HepG2 (cell line): ENCODE measurements at regions not wholly inside any gene's neighbourhood (a gene's known extent, or its start where the extent isn't known, plus 50 kb on each side); places are given as distances from the start of the nearest gene placed in this dataset.
A peak's percentile ranks its signal among the peaks of the same experiment; 100 is the strongest.

ENCODE experiments used
- ATAC-seq: fragments of 200-7000 bp; cut with Tn5 transposase; 3 replicates; pipeline ENCODE4 v1.9.1; 2020; ENCODE audit warnings: mild to moderate bottlenecking, moderate library complexity
- BruUV-seq: library from RNA; stranded (reverse); fragments of 400-500 nt; replicated peaks from 2 replicates; lab custom pipeline; 2021; lab: Mats Ljungman, UMichigan
- CTCF ChIA-PET: fragments of 300-600 bp; formaldehyde crosslinking; extraction: SDS; loops from one replicate; lab custom pipeline; 2021; ENCODE audit warnings: low total read pairs, inconsistent platforms, low intra/inter-chr PET ratio; lab: Yijun Ruan, JAX
- POLR2A ChIA-PET: fragments of 350-600 bp; sonication (Branson Sonifier 250); formaldehyde crosslinking; loops from one replicate; lab custom pipeline; 2020; ENCODE audit warnings: antibody characterized with exemption, inconsistent platforms; lab: Yijun Ruan, JAX
- DNase-seq: peaks from one replicate; pipeline ENCODE4 v3.0.0-alpha.2; 2015; ENCODE audit warnings: low spot score
- FAIRE-seq: peaks from 3 replicates; lab custom pipeline; 2011; peaks lifted over from hg19 to GRCh38; lab: Jason Lieb, UNC
- H2AFZ ChIP-seq: one replicate; pipeline ENCODE4 v1.6.1; 2011; ENCODE audit warnings: low read length, inconsistent platforms
- H3K27ac ChIP-seq: fragments of 300-600 bp; 3 replicates; pipeline ENCODE4 v1.8.0; 2011; ENCODE audit warnings: mixed run types, mild to moderate bottlenecking, mixed read lengths, low read length, inconsistent platforms; ENCODE audit not compliant: insufficient read depth; ENCODE audit errors: extremely low read length
- H3K27me3 ChIP-seq, 2 experiments: fragments of 200-600 bp in 1 of 2; 2 replicates in 1 of 2; 3 replicates in 1 of 2; pipeline versions ENCODE4 v1.6.0 to v1.8.0; 2011; ENCODE audit warnings: low read length in 2 of 2, mild to moderate bottlenecking in 2 of 2, moderate library complexity in 2 of 2, inconsistent platforms in 1 of 2; ENCODE audit not compliant: insufficient read depth in 2 of 2, control insufficient read depth in 1 of 2
- H3K36me3 ChIP-seq, 2 experiments: fragments of 200-600 bp in 1 of 2; replicated peaks in 1 of 2; 2 replicates in 1 of 2; 3 replicates in 1 of 2; pipeline versions ENCODE4 v1.5.1 to v1.8.0; 2011; ENCODE audit warnings: low read length in 2 of 2, inconsistent platforms in 1 of 2; ENCODE audit not compliant: insufficient read depth in 2 of 2, control insufficient read depth in 1 of 2
- H3K4me1 ChIP-seq: 2 replicates; pipeline ENCODE4 v1.5.1; 2012; ENCODE audit warnings: low read length, inconsistent platforms; ENCODE audit not compliant: insufficient read depth
- H3K4me2 ChIP-seq: 2 replicates; pipeline ENCODE4 v1.6.0; 2011; ENCODE audit warnings: low read depth, low read length, inconsistent platforms
- H3K4me3 ChIP-seq, 3 experiments: fragments of 200-600 bp in 1 of 3; sonication (generic), shearing (Covaris generic) in 1 of 3; replicated peaks in 1 of 3; 2 replicates each; pipeline ENCODE4 v1.5.1; 2011 to 2016; ENCODE audit warnings: low read length in 3 of 3, inconsistent platforms in 2 of 3, low read depth in 2 of 3, mild to moderate bottlenecking in 2 of 3, control low read depth in 1 of 3, mixed read lengths in 1 of 3; ENCODE audit not compliant: insufficient read depth in 1 of 3
- H3K79me2 ChIP-seq: one replicate; pipeline ENCODE4 v1.6.1; 2011; ENCODE audit warnings: low read length, inconsistent platforms; ENCODE audit not compliant: insufficient read depth
- H3K9ac ChIP-seq: 2 replicates; pipeline ENCODE4 v1.6.0; 2011; ENCODE audit warnings: mild to moderate bottlenecking, low read depth, low read length, inconsistent platforms; ENCODE audit not compliant: insufficient read depth
- H3K9me3 ChIP-seq: 2 replicates; pipeline ENCODE4 v1.5.1; 2012; ENCODE audit warnings: mild to moderate bottlenecking, low read length
- H4K20me1 ChIP-seq: 2 replicates; pipeline ENCODE4 v1.6.0; 2011; ENCODE audit warnings: inconsistent platforms, mild to moderate bottlenecking, low read length, moderate library complexity; ENCODE audit not compliant: insufficient read depth
- CCDC6 ChIP-seq: sonication (generic); formaldehyde crosslinking; IDR thresholded peaks from 2 replicates; pipeline ENCODE4 v1.8.1; 2022; ENCODE audit warnings: mild to moderate bottlenecking, missing genetic modification reagents, moderate library complexity
- HES4 ChIP-seq: sonication (generic); formaldehyde crosslinking; IDR thresholded peaks from 2 replicates; pipeline ENCODE4 v1.9.0; 2021; ENCODE audit warnings: mild to moderate bottlenecking, missing genetic modification reagents, borderline replicate concordance
- HMGA1 ChIP-seq: sonication (generic); formaldehyde crosslinking; conservative IDR thresholded peaks from 2 replicates; pipeline ENCODE4 v1.4.0; 2020; ENCODE audit warnings: missing genetic modification reagents
- IRF2 ChIP-seq: IDR thresholded peaks from 2 replicates; pipeline ENCODE4 v1.6.1; 2018; ENCODE audit warnings: missing genetic modification reagents, missing compliant biosample characterization
- KAT8 ChIP-seq: IDR thresholded peaks from 2 replicates; pipeline ENCODE4 v1.6.1; 2016; ENCODE audit warnings: missing genetic modification reagents, missing compliant biosample characterization
- MYNN ChIP-seq: sonication (generic); formaldehyde crosslinking; IDR thresholded peaks from 2 replicates; pipeline ENCODE4 v1.4.0; 2020; ENCODE audit warnings: mild to moderate bottlenecking, low read depth, missing genetic modification reagents
- NR2F2 ChIP-seq: IDR thresholded peaks from 2 replicates; pipeline ENCODE4 v1.6.1; 2012; ENCODE audit warnings: low read depth, inconsistent platforms, borderline replicate concordance
- WIZ ChIP-seq: sonication (generic); formaldehyde crosslinking; IDR thresholded peaks from 2 replicates; pipeline ENCODE4 v1.5.1; 2020; ENCODE audit warnings: mild to moderate bottlenecking, missing genetic modification reagents
- ZNF354B ChIP-seq: sonication (generic); formaldehyde crosslinking; IDR thresholded peaks from 2 replicates; pipeline ENCODE4 v1.8.0; 2022; ENCODE audit warnings: mild to moderate bottlenecking, missing genetic modification reagents
- WGBS: methylation state at CpG from one replicate; pipeline ENCODE4 v1.1.6; 2017; ENCODE audit warnings: low lambda C conversion rate; 5-methylcytosine and 5-hydroxymethylcytosine counted together
- in situ Hi-C: cut with HindIII; loops from 2 replicates; pipeline ENCODE4 v1.10.0; 2017; ENCODE audit warnings: low pct_unique_long_range_greater_than_20kb; ENCODE audit not compliant: extremely low pct_ligation_motif_present
- intact Hi-C: fragments of 100-400 bp; cut with micrococcal nuclease; formaldehyde crosslinking; loops from one replicate; pipeline ENCODE4 v1.10.0; 2022; ENCODE audit not compliant: unreplicated experiment
- TF ChIP-seq, protein P1 (sequence below): sonication (generic); formaldehyde crosslinking; IDR thresholded peaks from 2 replicates; pipeline ENCODE4 v1.5.0; 2020; ENCODE audit warnings: missing genetic modification reagents, mild to moderate bottlenecking, borderline replicate concordance
- TF ChIP-seq, protein P2 (sequence below): sonication (generic); formaldehyde crosslinking; IDR thresholded peaks from 2 replicates; pipeline ENCODE4 v1.4.0; 2020; ENCODE audit warnings: missing genetic modification reagents
- TF ChIP-seq, protein P3 (sequence below), 2 experiments: fragments of 450-650 bp in 1 of 2; sonication (generic) in 1 of 2; formaldehyde crosslinking; IDR thresholded peaks; 2 replicates each; pipeline versions ENCODE4 v1.5.0 to v1.8.0; 2020 to 2022; ENCODE audit warnings: mild to moderate bottlenecking in 1 of 2, missing genetic modification reagents in 1 of 2

DNA sequence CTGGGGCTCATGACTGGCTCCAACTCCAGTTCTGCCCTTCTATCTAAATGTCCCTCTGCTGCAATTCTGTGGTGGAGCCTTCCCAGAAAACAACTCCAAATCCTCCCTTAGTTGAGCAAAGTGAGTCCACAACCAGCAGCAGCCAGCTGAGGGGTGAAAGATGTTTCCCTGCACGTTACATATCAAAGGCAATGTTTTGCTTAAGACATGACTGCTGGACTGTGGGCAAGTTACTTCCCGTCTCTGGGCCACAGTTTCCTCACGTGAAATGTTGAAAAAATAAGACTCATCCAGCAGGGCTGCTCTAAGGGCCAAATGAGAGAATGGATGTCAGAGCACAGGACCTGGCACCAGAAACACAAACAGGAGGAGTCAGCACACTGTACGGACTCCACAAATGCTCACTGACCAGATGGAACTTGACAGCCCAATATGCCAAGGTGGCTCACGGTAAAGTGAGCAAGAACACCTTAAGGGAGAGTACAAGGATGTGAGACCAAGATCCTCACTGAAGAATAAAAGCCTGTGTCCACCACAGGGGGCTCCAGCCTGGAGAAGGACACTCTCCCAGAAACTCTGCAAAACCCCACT, 138.4 kb upstream of the ABCA1 start:
- WGBS = 9% methylated on average over 5 of the region's 5 CpGs
- in situ Hi-C loops = loop anchor here (10.0 kb wide), 1 partner anchor 142 kb away; the partner anchor contains the start of gene ABCA1
- ChIA-PET CTCF (no interaction called here), POLR2A (interaction anchor here (0.6 to 3.1 kb wide), 5 partner anchors 19 to 139 kb away, joined by 3 to 26 read pairs (median 8); partner anchors contain the start of gene ABCA1)
- H3K4me1 ChIP-seq = peaks cover 77% of the 10 kb centered on the region
- no peak overlapping the region for H3K9ac ChIP-seq
- no TSS peak for BruUV-seq
- intact Hi-C loops = no loop called here
- no peak overlapping the region for H2AFZ ChIP-seq
- no peaks in the 10 kb centered on the region for H3K9me3 ChIP-seq
- H3K4me3 ChIP-seq = no peak overlapping the region
- no peak for DNase-seq
- H3K27me3 ChIP-seq = no peaks in the 10 kb centered on the region
- no peak overlapping the region for H3K27ac ChIP-seq
- TF ChIP-seq, protein P1, sequence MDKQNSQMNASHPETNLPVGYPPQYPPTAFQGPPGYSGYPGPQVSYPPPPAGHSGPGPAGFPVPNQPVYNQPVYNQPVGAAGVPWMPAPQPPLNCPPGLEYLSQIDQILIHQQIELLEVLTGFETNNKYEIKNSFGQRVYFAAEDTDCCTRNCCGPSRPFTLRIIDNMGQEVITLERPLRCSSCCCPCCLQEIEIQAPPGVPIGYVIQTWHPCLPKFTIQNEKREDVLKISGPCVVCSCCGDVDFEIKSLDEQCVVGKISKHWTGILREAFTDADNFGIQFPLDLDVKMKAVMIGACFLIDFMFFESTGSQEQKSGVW (CRISPR knock-in tag) = no peak
- no peak for TF ChIP-seq IRF2 (CRISPR knock-in tag)
- TF ChIP-seq, protein P2, sequence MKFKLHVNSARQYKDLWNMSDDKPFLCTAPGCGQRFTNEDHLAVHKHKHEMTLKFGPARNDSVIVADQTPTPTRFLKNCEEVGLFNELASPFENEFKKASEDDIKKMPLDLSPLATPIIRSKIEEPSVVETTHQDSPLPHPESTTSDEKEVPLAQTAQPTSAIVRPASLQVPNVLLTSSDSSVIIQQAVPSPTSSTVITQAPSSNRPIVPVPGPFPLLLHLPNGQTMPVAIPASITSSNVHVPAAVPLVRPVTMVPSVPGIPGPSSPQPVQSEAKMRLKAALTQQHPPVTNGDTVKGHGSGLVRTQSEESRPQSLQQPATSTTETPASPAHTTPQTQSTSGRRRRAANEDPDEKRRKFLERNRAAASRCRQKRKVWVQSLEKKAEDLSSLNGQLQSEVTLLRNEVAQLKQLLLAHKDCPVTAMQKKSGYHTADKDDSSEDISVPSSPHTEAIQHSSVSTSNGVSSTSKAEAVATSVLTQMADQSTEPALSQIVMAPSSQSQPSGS (CRISPR knock-in tag) = no peak
- no peak for TF ChIP-seq ZNF354B
- TF ChIP-seq WIZ = no peak
- TF ChIP-seq MYNN (CRISPR knock-in tag) = no peak
- TF ChIP-seq HMGA1 (CRISPR knock-in tag) = no peak
- TF ChIP-seq NR2F2 = no peak
- TF ChIP-seq, protein P3, sequence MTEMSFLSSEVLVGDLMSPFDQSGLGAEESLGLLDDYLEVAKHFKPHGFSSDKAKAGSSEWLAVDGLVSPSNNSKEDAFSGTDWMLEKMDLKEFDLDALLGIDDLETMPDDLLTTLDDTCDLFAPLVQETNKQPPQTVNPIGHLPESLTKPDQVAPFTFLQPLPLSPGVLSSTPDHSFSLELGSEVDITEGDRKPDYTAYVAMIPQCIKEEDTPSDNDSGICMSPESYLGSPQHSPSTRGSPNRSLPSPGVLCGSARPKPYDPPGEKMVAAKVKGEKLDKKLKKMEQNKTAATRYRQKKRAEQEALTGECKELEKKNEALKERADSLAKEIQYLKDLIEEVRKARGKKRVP (CRISPR knock-in tag; IDR thresholded peaks at IDR 0.05) = no peak
- no peak for TF ChIP-seq CCDC6 (CRISPR knock-in tag)
- TF ChIP-seq HES4 (CRISPR knock-in tag) = no peak
- no peak for TF ChIP-seq KAT8 (CRISPR knock-in tag)
- H3K79me2 ChIP-seq = no peaks in the 10 kb centered on the region
- ATAC-seq = no peak
- no peaks in the 10 kb centered on the region for H3K36me3 ChIP-seq
- no peaks in the 10 kb centered on the region for H4K20me1 ChIP-seq
- 0 out of 2 replicates have a peak overlapping the region, but pooled peaks have one; percentile 10 for H3K4me2 ChIP-seq
- no peak for FAIRE-seq
